B cell (primary cell): ENCODE measurements at regions not wholly inside any gene's neighbourhood (a gene's known extent, or its start where the extent isn't known, plus 50 kb on each side); places are given as distances from the start of the nearest gene placed in this dataset.

Source experiments
- ATAC-seq: fragments of 200-7000 bp; cut with Tn5 transposase; one replicate; pipeline ENCODE4 v1.10.0; 2021; ENCODE audit warnings: low read depth, mild to moderate bottlenecking, moderate number of reproducible peaks, moderate library complexity
- CTCF ChIA-PET: fragments of 350-600 bp; sonication (Branson Sonifier 250); formaldehyde crosslinking; loops from one replicate; lab custom pipeline; 2021; ENCODE audit warnings: antibody characterized with exemption, inconsistent platforms; lab: Charles Lee
- POLR2A ChIA-PET: fragments of 350-600 bp; sonication (Branson Sonifier 250); formaldehyde crosslinking; loops from one replicate; lab custom pipeline; 2021; ENCODE audit warnings: antibody characterized with exemption; lab: Charles Lee
- DNase-seq: peaks from one replicate; pipeline ENCODE4 v3.0.0; 2013
- H2AFZ ChIP-seq: 2 replicates; pipeline ENCODE4 v1.6.1; 2012; ENCODE audit warnings: mild to moderate bottlenecking, low read depth, low read length; ENCODE audit not compliant: insufficient read depth, poor library complexity, severe bottlenecking
- H3K27ac ChIP-seq, 2 donors: 1 replicate in 1 of 2; 2 replicates in 1 of 2; pipeline ENCODE4 v1.5.1; 2012 to 2013; ENCODE audit warnings: low read length in 2 of 2, mild to moderate bottlenecking in 2 of 2, moderate library complexity in 1 of 2
- H3K27me3 ChIP-seq, 4 experiments: fragments of 200-600 bp in 1 of 4; sonication (generic) in 1 of 4; replicated peaks in 1 of 4; 1 replicate in 2 of 4; 2 replicates in 2 of 4; pipeline versions ENCODE4 v1.6.1 to v1.7.0; 2013 to 2016; ENCODE audit warnings: low read length in 3 of 4, mild to moderate bottlenecking in 2 of 4, mixed read lengths in 1 of 4, moderate library complexity in 1 of 4; ENCODE audit not compliant: insufficient read depth in 4 of 4, control insufficient read depth in 3 of 4; ENCODE audit errors: control extremely low read depth in 1 of 4
- H3K36me3 ChIP-seq, 2 experiments: replicated peaks in 1 of 2; 1 replicate in 1 of 2; 2 replicates in 1 of 2; pipeline versions ENCODE4 v1.6.1 to v1.7.1; 2013; ENCODE audit warnings: low read length in 1 of 2; ENCODE audit not compliant: insufficient read depth in 2 of 2, control insufficient read depth in 1 of 2; ENCODE audit errors: control extremely low read depth in 1 of 2, extremely low read depth in 1 of 2
- H3K4me1 ChIP-seq, 2 donors: fragments of 200-600 bp in 1 of 2; sonication (generic) in 1 of 2; 1 replicate in 1 of 2; 2 replicates in 1 of 2; pipeline versions ENCODE4 v1.5.1 to v1.6.1; 2013 to 2017; ENCODE audit warnings: low read length in 2 of 2; ENCODE audit not compliant: control insufficient read depth in 2 of 2, insufficient read depth in 2 of 2
- H3K4me2 ChIP-seq: replicated peaks from 2 replicates; pipeline ENCODE3; 2012; ENCODE audit warnings: mild to moderate bottlenecking, low read depth, low read length; ENCODE audit not compliant: poor library complexity, severe bottlenecking
- H3K4me3 ChIP-seq, 5 experiments: fragments of 200-600 bp in 1 of 5; sonication (generic) in 1 of 5; 1 replicate in 3 of 5; 2 replicates in 2 of 5; pipeline versions ENCODE4 v1.5.1 to v1.7.0; 2011 to 2016; ENCODE audit warnings: low read length in 4 of 5, mild to moderate bottlenecking in 4 of 5, low read depth in 2 of 5, control low read depth in 1 of 5, moderate library complexity in 1 of 5; ENCODE audit not compliant: insufficient read depth in 1 of 5; ENCODE audit errors: control extremely low read depth in 1 of 5, extremely low read depth in 1 of 5
- H3K79me2 ChIP-seq: fragments of 200-600 bp; sonication (generic); one replicate; pipeline ENCODE4 v1.6.0; 2016; ENCODE audit warnings: low read length; ENCODE audit not compliant: control insufficient read depth, insufficient read depth
- H3K9ac ChIP-seq: fragments of 200-600 bp; sonication (generic); 2 replicates; pipeline ENCODE4 v1.6.1; 2017; ENCODE audit warnings: mild to moderate bottlenecking, low read length, moderate library complexity
- H3K9me3 ChIP-seq, 3 donors: one replicate each; pipeline versions ENCODE4 v1.6.1 to v1.7.1; 2013; ENCODE audit warnings: low read length in 2 of 3; ENCODE audit not compliant: control insufficient read depth in 2 of 3, insufficient read depth in 1 of 3; ENCODE audit errors: control extremely low read depth in 1 of 3
- H4K20me1 ChIP-seq: 2 replicates; pipeline ENCODE4 v1.6.0; 2012; ENCODE audit warnings: mild to moderate bottlenecking, low read length; ENCODE audit not compliant: insufficient read depth, control insufficient read depth, poor library complexity, severe bottlenecking
- H3K27ac Mint-ChIP-seq: one replicate; pipeline ENCODE4 v1.8.0; 2021; ENCODE audit warnings: mixed read lengths
- H3K27me3 Mint-ChIP-seq: one replicate; pipeline ENCODE4 v1.8.0; 2021; ENCODE audit warnings: mixed read lengths
- H3K4me1 Mint-ChIP-seq: one replicate; pipeline ENCODE4 v1.8.0; 2021; ENCODE audit warnings: mixed read lengths
- H3K4me3 Mint-ChIP-seq: one replicate; pipeline ENCODE4 v1.8.0; 2021; ENCODE audit warnings: mixed read lengths
- H3K9me3 Mint-ChIP-seq: one replicate; pipeline ENCODE4 v1.8.0; 2022; ENCODE audit warnings: mixed read lengths; ENCODE audit not compliant: insufficient read depth
- EZH2 ChIP-seq: IDR thresholded peaks from 2 replicates; pipeline ENCODE4 v1.6.1; 2012; ENCODE audit warnings: borderline replicate concordance, low read depth, mild to moderate bottlenecking, moderate library complexity, low read length; ENCODE audit not compliant: insufficient read depth, poor library complexity, severe bottlenecking
- WGBS: methylation state at CpG from one replicate; pipeline ENCODE4 v1.1.5; 2013; ENCODE audit warnings: missing lambda C conversion rate; ENCODE audit not compliant: insufficient coverage; 5-methylcytosine and 5-hydroxymethylcytosine counted together
- intact Hi-C: fragments of 100-400 bp; cut with micrococcal nuclease; formaldehyde crosslinking; loops from one replicate; pipeline ENCODE4 v1.10.0; 2022
- TF ChIP-seq, protein P1 (sequence below): fragments of 200-600 bp; IDR thresholded peaks from one replicate; pipeline ENCODE4 v1.8.0; 2022; ENCODE audit warnings: antibody characterized with exemption, mild to moderate bottlenecking

DNA sequence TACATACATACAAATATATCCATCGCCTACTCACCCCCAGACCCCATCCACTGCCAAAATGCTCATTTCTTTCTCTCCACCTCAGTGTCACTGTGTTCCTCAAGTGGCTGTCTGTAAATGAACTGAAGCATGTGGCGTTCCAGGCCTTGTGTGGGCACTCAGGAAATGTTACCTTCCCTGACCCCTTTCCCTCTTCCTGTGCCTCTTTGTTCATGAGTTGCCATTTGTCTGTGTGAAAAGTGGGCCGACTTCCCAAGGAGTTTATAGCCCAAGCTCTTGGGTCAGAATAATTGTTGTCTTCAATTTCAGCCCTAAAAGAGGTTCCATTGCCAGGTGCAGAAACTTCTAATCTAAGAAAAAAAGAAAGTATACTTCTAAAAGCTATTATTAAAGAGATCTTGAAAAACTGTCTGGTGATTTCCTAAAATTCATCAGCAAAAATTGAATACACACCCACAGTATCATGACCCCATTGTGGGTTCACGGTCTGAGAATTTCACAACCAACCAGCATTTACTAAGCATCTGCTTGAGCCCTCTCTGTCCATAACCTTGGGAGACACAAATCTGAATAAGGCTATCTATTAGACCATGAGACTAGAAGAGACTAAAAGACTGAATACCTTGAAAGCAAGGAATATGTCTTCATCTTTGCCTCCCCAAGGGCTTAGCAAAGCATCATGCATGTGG lies 201.4 kb upstream of the EEA1 start:
- Histone ChIP-seq H2AFZ (no peak overlapping the region), H3K79me2 (no peaks in the 10 kb centered on the region), H3K27me3 (no peaks in the 10 kb centered on the region), H3K4me2 (no peak overlapping the region), H3K4me3 (no peak overlapping the region), H3K4me1 (peaks cover 28 to 29% of the 10 kb centered on the region in 2 donors), H3K27ac (no peak overlapping the region), H3K9me3 (peaks cover 0 to 4% (median 1%) of the 10 kb centered on the region in 3 donors), H3K9ac (no peak overlapping the region), H3K36me3 (no peaks in the 10 kb centered on the region), H4K20me1 (no peaks in the 10 kb centered on the region)
- H3K4me3 Mint-ChIP-seq: no peak overlapping the region
- H3K27ac Mint-ChIP-seq: no peak overlapping the region
- ChIA-PET CTCF (interaction anchor here (0.6 kb wide), 1 partner anchor 9 kb away, joined by 4 read pairs; no protein-coding TSS in a partner anchor), POLR2A (no interaction called here)
- TF ChIP-seq EZH2: no peak
- TF ChIP-seq, protein P1, sequence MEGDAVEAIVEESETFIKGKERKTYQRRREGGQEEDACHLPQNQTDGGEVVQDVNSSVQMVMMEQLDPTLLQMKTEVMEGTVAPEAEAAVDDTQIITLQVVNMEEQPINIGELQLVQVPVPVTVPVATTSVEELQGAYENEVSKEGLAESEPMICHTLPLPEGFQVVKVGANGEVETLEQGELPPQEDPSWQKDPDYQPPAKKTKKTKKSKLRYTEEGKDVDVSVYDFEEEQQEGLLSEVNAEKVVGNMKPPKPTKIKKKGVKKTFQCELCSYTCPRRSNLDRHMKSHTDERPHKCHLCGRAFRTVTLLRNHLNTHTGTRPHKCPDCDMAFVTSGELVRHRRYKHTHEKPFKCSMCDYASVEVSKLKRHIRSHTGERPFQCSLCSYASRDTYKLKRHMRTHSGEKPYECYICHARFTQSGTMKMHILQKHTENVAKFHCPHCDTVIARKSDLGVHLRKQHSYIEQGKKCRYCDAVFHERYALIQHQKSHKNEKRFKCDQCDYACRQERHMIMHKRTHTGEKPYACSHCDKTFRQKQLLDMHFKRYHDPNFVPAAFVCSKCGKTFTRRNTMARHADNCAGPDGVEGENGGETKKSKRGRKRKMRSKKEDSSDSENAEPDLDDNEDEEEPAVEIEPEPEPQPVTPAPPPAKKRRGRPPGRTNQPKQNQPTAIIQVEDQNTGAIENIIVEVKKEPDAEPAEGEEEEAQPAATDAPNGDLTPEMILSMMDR: no peak
- DNase-seq: no peak
- intact Hi-C loops: no loop called here
- 72% methylated on average over 3 of the region's 4 CpGs for WGBS
- peaks cover 30% of the 10 kb centered on the region for H3K4me1 Mint-ChIP-seq
- no peaks in the 10 kb centered on the region for H3K27me3 Mint-ChIP-seq
- no peak for ATAC-seq
- H3K9me3 Mint-ChIP-seq: no peaks in the 10 kb centered on the region

- Histone ChIP-seq H2AFZ (no peak overlapping the region), H3K36me3 (no peaks in the 10 kb centered on the region), H3K9ac (no peak overlapping the region), H3K4me1 (peaks cover 41 to 42% of the 10 kb centered on the region in 2 donors), H3K79me2 (no peaks in the 10 kb centered on the region), H3K27me3 (no peaks in the 10 kb centered on the region), H3K9me3 (peaks cover 0 to 1% (median 0%) of the 10 kb centered on the region in 3 donors), H3K4me2 (no peak overlapping the region), H3K27ac (no peak overlapping the region), H4K20me1 (no peaks in the 10 kb centered on the region), H3K4me3 (no peak overlapping the region)
- DNase-seq (no peak), ATAC-seq (no peak)
- ChIA-PET POLR2A (no interaction called here), CTCF (no interaction called here)
- intact Hi-C loops: no loop called here
- Mint-ChIP-seq H3K9me3 (no peaks in the 10 kb centered on the region), H3K4me3 (no peak overlapping the region), H3K4me1 (peaks cover 37% of the 10 kb centered on the region), H3K27ac (no peak overlapping the region), H3K27me3 (no peaks in the 10 kb centered on the region)
- TF ChIP-seq, protein P1: no peak
- TF ChIP-seq EZH2: no peak
- 98% methylated on average over 5 of the region's 5 CpGs for WGBS
Measured at GRCh38 chr12:93133361-93133760, 204.3 kb upstream of the EEA1 start.
